ENCODE measurements at regions not wholly inside any gene's neighbourhood (a gene's known extent, or its start where the extent isn't known, plus 50 kb on each side); places are given as distances from the start of the nearest gene placed in this dataset.

DNA sequence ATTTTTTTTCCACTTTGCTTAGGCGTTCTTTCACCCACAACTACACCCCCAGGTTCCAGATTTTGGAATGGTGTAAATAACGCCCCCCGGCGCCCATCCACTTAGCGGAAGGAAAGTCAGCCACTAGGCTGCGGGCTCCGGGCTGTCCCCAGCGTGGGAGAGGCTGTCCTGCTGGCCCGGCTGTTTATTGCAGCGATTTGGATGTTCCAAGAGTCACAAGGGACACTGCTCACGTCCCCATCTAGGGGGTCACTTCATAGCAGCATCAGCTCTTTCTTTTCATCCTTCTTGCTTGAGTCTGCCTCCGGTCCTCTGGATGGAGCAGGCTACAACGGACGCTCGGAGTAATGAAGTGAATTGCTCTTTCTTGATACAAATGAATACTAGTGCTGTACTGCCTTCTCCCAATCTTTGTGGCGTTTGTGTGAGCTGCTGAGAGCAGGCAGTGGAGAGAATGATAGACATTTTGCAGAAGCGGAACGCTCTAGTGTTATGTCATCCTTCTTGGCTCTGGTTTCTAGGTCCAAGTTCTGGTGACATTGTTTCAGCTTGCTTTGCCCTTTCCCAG, 50.7 kb upstream of the PAIP2B start:
- DNase-seq (ENCODE audit: low spot score in 2 of 2), result peak in 1 of 2 donors; percentile 31
- no peak overlapping the region for H3K27ac Mint-ChIP-seq

DNA sequence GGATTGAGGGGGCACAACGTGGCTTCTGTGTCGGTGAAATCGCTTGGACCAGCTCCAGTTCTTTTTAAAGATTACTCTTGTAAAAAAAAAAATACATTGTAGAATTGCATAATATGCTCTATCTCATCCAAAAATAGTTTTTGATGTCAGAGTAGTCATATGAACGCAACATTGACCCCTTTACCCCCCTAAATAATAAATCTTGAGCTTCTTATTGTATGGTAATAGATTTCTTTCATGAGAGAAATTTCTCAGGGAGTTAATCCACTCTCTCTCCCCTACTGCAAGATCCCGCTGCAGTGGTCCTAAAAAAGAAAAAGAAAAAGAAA, 50.2 kb upstream of the PAIP2B start:
- peaks cover 5 to 12% of the 10 kb centered on the region in 2 donors for H3K36me3 Mint-ChIP-seq
- H3K9me3 Mint-ChIP-seq, result peaks cover 4 to 9% of the 10 kb centered on the region in 2 donors
- no peak for ATAC-seq
- no peak for DNase-seq (ENCODE audit: low spot score in 2 of 2)
- H3K27ac Mint-ChIP-seq, result no peak overlapping the region

More for the DNA sequence above, 50.7 kb upstream of the PAIP2B start:
- peaks cover 5 to 12% of the 10 kb centered on the region in 2 donors for H3K36me3 Mint-ChIP-seq
- ATAC-seq, result no peak
- H3K9me3 Mint-ChIP-seq, result peaks cover 4 to 9% of the 10 kb centered on the region in 2 donors

DNA sequence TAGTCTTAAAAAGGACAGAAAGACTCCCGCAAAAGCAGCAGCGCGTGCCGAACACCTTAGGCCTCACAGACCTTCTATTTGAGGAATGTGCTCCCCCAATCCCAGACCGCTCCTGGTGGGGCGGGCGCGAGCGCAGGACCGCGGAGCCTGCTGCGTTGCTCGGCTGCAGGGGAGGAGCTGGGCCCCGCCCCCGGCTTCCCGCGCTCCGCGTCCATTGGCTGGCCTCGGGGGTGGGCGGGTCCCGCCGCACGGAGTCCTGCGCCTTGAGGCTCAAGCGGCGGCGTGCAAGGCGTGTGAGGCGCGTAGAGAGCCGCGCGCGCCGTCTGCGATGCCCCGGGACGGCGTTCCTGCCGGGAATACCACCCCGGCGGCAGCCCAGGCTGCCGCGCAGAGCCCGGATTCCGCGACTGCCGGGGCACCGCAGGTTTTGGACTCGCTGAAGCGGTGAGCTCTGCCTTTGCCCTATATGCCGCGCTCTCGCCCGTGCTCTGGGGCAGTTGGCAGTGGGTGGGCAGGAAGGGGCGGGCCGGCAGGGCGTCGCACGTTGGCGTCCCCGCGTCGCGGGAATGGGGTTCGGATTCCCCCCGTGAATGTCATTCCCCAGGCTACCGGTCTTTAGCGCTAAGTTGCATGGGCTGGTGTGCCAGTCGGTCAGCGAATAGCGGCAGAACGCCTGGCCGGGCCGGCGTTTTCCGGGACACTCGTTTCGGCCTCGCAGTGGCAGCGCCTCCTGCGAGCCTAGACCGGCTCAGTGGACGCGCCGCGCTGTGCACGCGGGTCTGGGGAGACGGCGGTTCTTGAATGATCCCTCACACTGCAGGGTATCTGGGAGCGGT, 49.6 kb upstream of the PAIP2B start:
- peaks cover 4 to 9% of the 10 kb centered on the region in 2 donors for H3K9me3 Mint-ChIP-seq
- H3K36me3 Mint-ChIP-seq, result peaks cover 5 to 12% of the 10 kb centered on the region in 2 donors
- H3K27ac Mint-ChIP-seq, result no peak overlapping the region
- peak; percentile 84 to 94 for DNase-seq (ENCODE audit: low spot score in 2 of 2)
- ATAC-seq, result peak; percentile 99

Measured in activated naive CD4-positive, alpha-beta T cell treated with anti-CD3 and anti-CD28 coated beads, Interleukin-2, amount 50 U/mL, for 72 hours (primary cell).